Transverse colon (tissue), 4 donors: ENCODE measurements at regions not wholly inside any gene's neighbourhood (a gene's known extent, or its start where the extent isn't known, plus 50 kb on each side); places are given as distances from the start of the nearest gene placed in this dataset.

Experiments
- POLR2AphosphoS5 ChIP-seq, 3 donors: sonication (generic); formaldehyde crosslinking; IDR thresholded peaks; one replicate each; pipeline ENCODE4 v1.6.1; 2016; ENCODE audit warnings: antibody characterized with exemption in 3 of 3
- TF ChIP-seq, protein P1 (sequence below), 5 experiments: fragments of 200-600 bp in 3 of 5; fragments of 450-650 bp in 2 of 5; sonication (generic) in 3 of 5; IDR thresholded peaks; 1 replicate in 2 of 5; 2 replicates in 3 of 5; pipeline ENCODE4 v1.5.1; 2016 to 2017; ENCODE audit warnings: antibody characterized with exemption in 5 of 5, inconsistent platforms in 3 of 5, mild to moderate bottlenecking in 2 of 5, moderate library complexity in 1 of 5

DNA sequence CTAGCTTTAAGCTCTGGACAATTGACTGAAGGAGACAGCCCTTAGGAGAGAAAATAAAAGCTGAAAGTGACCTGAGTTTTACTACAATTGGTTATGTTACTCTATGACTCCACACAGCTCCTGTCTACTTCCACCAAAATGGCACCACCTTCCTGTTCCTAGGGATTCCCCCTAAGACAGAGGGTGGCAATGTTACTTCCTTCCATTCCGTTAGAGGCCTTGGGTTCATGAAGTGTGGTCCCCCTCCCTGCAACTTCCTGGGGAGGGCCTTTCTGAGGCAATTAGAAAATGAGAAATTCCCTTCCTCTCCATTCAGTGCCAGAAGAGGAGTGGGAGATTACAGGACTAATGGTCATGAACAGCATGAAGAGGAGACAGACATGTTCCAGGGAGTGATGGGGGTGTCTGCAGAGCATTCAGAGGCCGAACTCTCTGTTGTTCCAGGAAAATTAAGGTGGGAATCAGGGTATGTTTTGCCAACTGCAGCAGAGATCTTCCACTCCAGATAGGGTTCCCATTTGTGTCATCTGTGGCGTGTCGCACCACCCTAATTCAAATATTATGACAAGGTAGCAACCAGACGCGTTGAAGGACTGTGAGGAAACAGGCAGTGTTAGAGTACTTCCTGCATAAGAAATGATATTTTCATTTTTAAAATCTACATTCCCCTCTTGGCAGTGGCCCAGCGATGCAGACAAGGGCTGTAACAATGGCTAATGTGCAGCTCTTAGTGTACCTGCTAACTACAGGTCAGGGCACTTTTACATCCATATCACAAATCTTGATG lies 53.1 kb upstream of the TRIM67 start:
- TF ChIP-seq, protein P1, sequence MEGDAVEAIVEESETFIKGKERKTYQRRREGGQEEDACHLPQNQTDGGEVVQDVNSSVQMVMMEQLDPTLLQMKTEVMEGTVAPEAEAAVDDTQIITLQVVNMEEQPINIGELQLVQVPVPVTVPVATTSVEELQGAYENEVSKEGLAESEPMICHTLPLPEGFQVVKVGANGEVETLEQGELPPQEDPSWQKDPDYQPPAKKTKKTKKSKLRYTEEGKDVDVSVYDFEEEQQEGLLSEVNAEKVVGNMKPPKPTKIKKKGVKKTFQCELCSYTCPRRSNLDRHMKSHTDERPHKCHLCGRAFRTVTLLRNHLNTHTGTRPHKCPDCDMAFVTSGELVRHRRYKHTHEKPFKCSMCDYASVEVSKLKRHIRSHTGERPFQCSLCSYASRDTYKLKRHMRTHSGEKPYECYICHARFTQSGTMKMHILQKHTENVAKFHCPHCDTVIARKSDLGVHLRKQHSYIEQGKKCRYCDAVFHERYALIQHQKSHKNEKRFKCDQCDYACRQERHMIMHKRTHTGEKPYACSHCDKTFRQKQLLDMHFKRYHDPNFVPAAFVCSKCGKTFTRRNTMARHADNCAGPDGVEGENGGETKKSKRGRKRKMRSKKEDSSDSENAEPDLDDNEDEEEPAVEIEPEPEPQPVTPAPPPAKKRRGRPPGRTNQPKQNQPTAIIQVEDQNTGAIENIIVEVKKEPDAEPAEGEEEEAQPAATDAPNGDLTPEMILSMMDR (IDR thresholded peaks at IDR 0.05) = no peak
- no peak for TF ChIP-seq POLR2AphosphoS5 (IDR thresholded peaks at IDR 0.05)
